CD4-positive, CD25-positive, alpha-beta regulatory T cell (primary cell): ENCODE measurements at regions not wholly inside any gene's neighbourhood (a gene's known extent, or its start where the extent isn't known, plus 50 kb on each side); places are given as distances from the start of the nearest gene placed in this dataset.

ENCODE experiments used
- ATAC-seq, 2 donors: fragments of 150-1000 bp; cut with Tn5 transposase; one replicate each; pipeline ENCODE4 v1.10.0; 2021; ENCODE audit warnings: low read depth in 2 of 2, moderate number of reproducible peaks in 2 of 2, moderate library complexity in 1 of 2
- DNase-seq, 3 donors: peaks; one replicate each; pipeline versions ENCODE4 v3.0.0 to v3.0.0-alpha.2; 2012 to 2022; ENCODE audit warnings: mixed read lengths in 1 of 3
- H3K27ac ChIP-seq: one replicate; pipeline ENCODE4 v1.7.0; 2013; ENCODE audit warnings: mild to moderate bottlenecking, low read length; ENCODE audit not compliant: insufficient read depth, poor library complexity, severe bottlenecking
- H3K27me3 ChIP-seq: one replicate; pipeline ENCODE4 v1.7.0; 2013; ENCODE audit warnings: low read length; ENCODE audit not compliant: control insufficient read depth, insufficient read depth
- H3K36me3 ChIP-seq: one replicate; pipeline ENCODE4 v1.7.0; 2013; ENCODE audit warnings: mild to moderate bottlenecking, low read length, moderate library complexity; ENCODE audit not compliant: control insufficient read depth, insufficient read depth
- H3K4me1 ChIP-seq: 2 replicates; pipeline ENCODE4 v1.7.0; 2013; ENCODE audit warnings: mild to moderate bottlenecking, low read length; ENCODE audit not compliant: insufficient read depth, control insufficient read depth, poor library complexity, severe bottlenecking
- H3K4me3 ChIP-seq: one replicate; pipeline ENCODE4 v1.7.0; 2013; ENCODE audit warnings: low read depth, mild to moderate bottlenecking, low read length, moderate library complexity
- H3K9me3 ChIP-seq, 2 experiments: 1 replicate in 1 of 2; 2 replicates in 1 of 2; pipeline ENCODE4 v1.7.0; 2013; ENCODE audit warnings: low read length in 2 of 2, mild to moderate bottlenecking in 1 of 2, moderate library complexity in 1 of 2; ENCODE audit not compliant: control insufficient read depth in 2 of 2
- H3K27ac Mint-ChIP-seq, 3 donors: one replicate each; pipeline ENCODE4 v1.8.0; 2020 to 2022; ENCODE audit warnings: mild to moderate bottlenecking in 3 of 3, mixed read lengths in 3 of 3, moderate library complexity in 2 of 3
- H3K27me3 Mint-ChIP-seq: one replicate; pipeline ENCODE4 v1.8.0; 2022; ENCODE audit warnings: mild to moderate bottlenecking, mixed read lengths
- H3K36me3 Mint-ChIP-seq: one replicate; pipeline ENCODE4 v1.8.0; 2020; ENCODE audit warnings: mixed read lengths
- H3K4me1 Mint-ChIP-seq, 4 donors: one replicate each; pipeline ENCODE4 v1.8.0; 2020 to 2022; ENCODE audit warnings: mixed read lengths in 4 of 4, mild to moderate bottlenecking in 1 of 4
- H3K4me3 Mint-ChIP-seq, 4 donors: one replicate each; pipeline ENCODE4 v1.8.0; 2020 to 2022; ENCODE audit warnings: mild to moderate bottlenecking in 4 of 4, mixed read lengths in 4 of 4, moderate library complexity in 3 of 4
- H3K9me3 Mint-ChIP-seq, 7 donors: one replicate each; pipeline ENCODE4 v1.8.0; 2020 to 2022; ENCODE audit warnings: mixed read lengths in 7 of 7, mild to moderate bottlenecking in 3 of 7, moderate library complexity in 2 of 7

DNA sequence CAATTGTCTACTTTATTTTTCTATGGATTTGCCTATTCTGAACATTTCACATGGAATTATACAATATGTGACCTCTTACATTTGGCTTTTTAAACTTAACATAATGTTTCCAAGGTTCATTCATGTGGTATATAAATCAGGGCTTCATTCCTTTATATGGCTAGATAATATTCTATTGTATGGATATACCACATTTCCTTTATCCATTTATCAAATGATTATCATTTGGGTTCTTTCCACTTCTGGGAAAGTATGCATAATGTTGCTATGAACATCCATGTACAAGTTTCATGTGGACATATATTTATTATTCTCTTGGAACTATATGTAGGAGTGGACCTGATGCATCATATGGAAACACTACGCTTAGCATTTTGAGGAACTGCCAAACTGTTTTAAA lies 99.7 kb upstream of the NCKAP5 start:
- no peaks in the 10 kb centered on the region for H3K27me3 ChIP-seq
- H3K4me1 Mint-ChIP-seq = no peaks in the 10 kb centered on the region
- H3K4me3 Mint-ChIP-seq = no peak overlapping the region
- ATAC-seq = no peak
- H3K9me3 ChIP-seq = no peaks in the 10 kb centered on the region
- peaks cover 4% of the 10 kb centered on the region for H3K27me3 Mint-ChIP-seq
- no peaks in the 10 kb centered on the region for H3K36me3 ChIP-seq
- no peak overlapping the region for H3K27ac ChIP-seq
- no peaks in the 10 kb centered on the region for H3K4me1 ChIP-seq
- no peaks in the 10 kb centered on the region for H3K36me3 Mint-ChIP-seq
- no peak overlapping the region for H3K4me3 ChIP-seq
- DNase-seq = no peak
- no peak overlapping the region for H3K27ac Mint-ChIP-seq
- H3K9me3 Mint-ChIP-seq = peaks cover 0 to 7% (median 2%) of the 10 kb centered on the region in 7 donors

DNA sequence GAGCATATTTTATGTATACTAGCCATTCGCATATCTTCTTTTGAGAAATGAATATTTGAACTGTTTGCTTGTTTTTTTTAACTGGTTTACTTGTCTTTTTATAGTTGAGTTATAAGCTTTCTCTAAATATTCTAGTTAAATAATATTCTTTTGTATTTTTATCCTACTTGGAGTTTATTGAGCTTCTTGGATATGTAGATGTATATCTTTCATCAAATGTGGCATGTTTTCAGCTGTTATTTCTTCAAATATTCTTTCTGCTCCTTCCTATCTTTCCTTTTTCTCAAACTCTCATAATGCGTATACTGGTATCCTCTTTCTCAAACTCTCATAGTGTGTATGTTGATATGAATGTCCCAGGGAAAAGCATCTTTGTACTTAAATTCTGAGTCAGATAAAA lies 100.3 kb upstream of the NCKAP5 start:
- H3K36me3 ChIP-seq = no peaks in the 10 kb centered on the region
- no peak overlapping the region for H3K27ac Mint-ChIP-seq
- H3K4me3 Mint-ChIP-seq = no peak overlapping the region
- H3K4me3 ChIP-seq = no peak overlapping the region
- H3K27me3 Mint-ChIP-seq = peaks cover 4% of the 10 kb centered on the region
- no peaks in the 10 kb centered on the region for H3K4me1 ChIP-seq
- H3K4me1 Mint-ChIP-seq = no peaks in the 10 kb centered on the region
- H3K27me3 ChIP-seq = peaks cover under 1% of the 10 kb centered on the region
- H3K9me3 Mint-ChIP-seq = peaks cover 0 to 7% (median 2%) of the 10 kb centered on the region in 7 donors
- ATAC-seq = no peak
- no peaks in the 10 kb centered on the region for H3K9me3 ChIP-seq
- H3K36me3 Mint-ChIP-seq = no peaks in the 10 kb centered on the region
- H3K27ac ChIP-seq = no peak overlapping the region
- DNase-seq = no peak

DNA sequence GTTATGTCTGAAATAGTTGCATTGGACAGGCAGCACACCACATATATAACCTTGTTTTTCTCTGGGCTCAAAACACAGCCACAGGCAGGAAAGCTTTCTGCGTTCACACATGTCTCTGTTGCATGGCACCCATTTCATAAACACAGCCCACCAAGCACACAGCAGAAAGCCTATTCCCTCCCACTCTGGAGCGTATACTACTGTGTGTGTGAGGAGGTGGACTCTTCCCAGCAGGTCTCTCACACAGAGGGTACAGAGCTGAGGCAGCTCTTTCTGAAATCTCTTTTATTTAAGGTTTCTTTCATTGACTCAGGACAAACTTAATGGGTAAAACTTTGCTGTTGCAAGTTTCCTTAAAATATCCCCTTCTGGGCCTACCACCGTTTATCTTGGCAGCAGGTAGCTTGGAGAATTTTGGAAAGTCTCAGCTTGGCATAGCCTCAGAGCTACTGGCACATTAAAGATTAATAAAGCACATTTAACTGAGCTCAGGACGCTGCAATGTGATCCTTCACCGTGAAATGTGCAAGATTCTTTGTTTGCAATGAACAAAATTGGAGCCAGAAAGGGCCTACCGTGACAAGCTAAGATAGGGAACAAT lies 105.1 kb upstream of the NCKAP5 start:
- Histone ChIP-seq H3K9me3 (no peaks in the 10 kb centered on the region), H3K27ac (no peak overlapping the region), H3K4me3 (no peak overlapping the region), H3K36me3 (no peaks in the 10 kb centered on the region), H3K4me1 (no peaks in the 10 kb centered on the region), H3K27me3 (peaks cover 3% of the 10 kb centered on the region)
- Mint-ChIP-seq H3K27me3 (peaks cover 4% of the 10 kb centered on the region), H3K4me1 (no peaks in the 10 kb centered on the region), H3K4me3 (no peak overlapping the region), H3K9me3 (peaks cover 0 to 7% (median 2%) of the 10 kb centered on the region in 7 donors), H3K27ac (no peak overlapping the region), H3K36me3 (no peaks in the 10 kb centered on the region)
- DNase-seq (no peak), ATAC-seq (no peak)

DNA sequence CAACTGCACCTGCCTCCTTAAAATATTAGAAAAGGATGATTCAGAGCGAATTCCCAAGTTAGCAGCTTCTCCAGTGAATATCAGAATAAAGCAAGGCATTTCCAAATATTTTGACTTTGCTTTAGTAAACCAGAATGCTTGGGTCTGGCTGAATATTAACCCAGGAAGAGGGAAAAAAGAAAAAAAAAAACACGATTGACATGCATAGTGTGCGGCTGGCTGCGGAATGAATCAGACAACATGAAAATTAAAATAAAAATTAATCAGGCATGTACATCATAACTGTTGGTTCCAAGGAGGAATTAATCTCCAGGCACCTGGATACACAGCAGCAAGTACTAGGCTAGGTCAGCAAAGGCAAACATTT lies 105.8 kb upstream of the NCKAP5 start:
- Histone ChIP-seq H3K27ac (no peak overlapping the region), H3K27me3 (peaks cover 3% of the 10 kb centered on the region), H3K36me3 (no peaks in the 10 kb centered on the region), H3K4me1 (no peaks in the 10 kb centered on the region), H3K4me3 (no peak overlapping the region), H3K9me3 (no peaks in the 10 kb centered on the region)
- H3K27ac Mint-ChIP-seq = no peak overlapping the region
- H3K4me1 Mint-ChIP-seq = no peaks in the 10 kb centered on the region
- DNase-seq = no peak
- no peak for ATAC-seq
- H3K36me3 Mint-ChIP-seq = no peaks in the 10 kb centered on the region
- H3K4me3 Mint-ChIP-seq = no peak overlapping the region
- no peaks in the 10 kb centered on the region for H3K27me3 Mint-ChIP-seq
- H3K9me3 Mint-ChIP-seq = peaks cover 0 to 6% (median 0%) of the 10 kb centered on the region in 7 donors

DNA sequence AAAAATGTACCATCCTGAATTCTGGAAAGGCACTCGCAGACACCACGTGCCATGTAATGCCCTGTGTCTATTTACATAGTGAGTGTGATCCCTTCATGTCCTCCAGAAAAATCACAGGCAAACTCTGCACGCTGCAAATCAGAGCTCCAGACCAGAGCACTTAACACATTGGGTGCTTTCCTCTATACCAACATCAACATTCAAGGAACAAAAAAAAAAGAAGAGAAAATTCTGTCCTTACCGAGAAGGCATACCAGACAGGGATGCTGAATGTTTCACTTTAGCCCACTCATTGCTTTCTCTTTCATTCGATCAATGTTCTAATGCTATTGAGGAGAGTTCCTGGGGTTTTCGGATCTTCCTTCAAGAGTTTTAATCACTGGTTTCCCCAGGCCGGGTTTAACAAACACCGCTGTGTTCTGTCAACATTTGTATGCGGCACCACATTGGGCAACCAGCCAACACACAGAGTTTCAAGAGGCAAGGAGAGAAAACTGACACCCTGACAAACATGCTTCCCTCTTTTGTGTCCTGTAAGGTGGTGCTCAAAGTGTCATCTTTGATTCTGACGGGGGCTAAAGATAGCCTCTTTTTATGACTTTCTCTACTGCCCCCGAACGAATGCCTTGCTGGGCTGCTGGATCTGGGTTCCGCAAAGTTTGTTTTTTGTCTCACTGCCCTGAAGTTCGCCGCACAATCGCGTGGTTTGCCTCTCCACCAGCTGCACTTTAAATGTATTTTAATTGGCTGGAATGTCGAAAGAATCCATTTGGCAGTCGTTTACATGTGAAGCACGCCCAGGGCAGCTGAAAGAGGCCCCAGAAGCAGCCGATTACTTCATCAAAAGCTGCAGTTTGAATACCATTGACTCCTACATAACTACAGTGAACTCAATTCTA lies 106.4 kb upstream of the NCKAP5 start:
- H3K36me3 ChIP-seq = no peaks in the 10 kb centered on the region
- Mint-ChIP-seq H3K4me1 (no peaks in the 10 kb centered on the region), H3K4me3 (no peak overlapping the region), H3K27ac (no peak overlapping the region), H3K9me3 (peaks cover 0 to 6% (median 0%) of the 10 kb centered on the region in 7 donors), H3K36me3 (no peaks in the 10 kb centered on the region), H3K27me3 (no peaks in the 10 kb centered on the region)
- H3K27me3 ChIP-seq = peaks cover 3% of the 10 kb centered on the region
- DNase-seq (no peak), ATAC-seq (no peak)
- no peak overlapping the region for H3K4me3 ChIP-seq
- H3K4me1 ChIP-seq = no peaks in the 10 kb centered on the region
- H3K9me3 ChIP-seq = no peaks in the 10 kb centered on the region
- H3K27ac ChIP-seq = no peak overlapping the region

DNA sequence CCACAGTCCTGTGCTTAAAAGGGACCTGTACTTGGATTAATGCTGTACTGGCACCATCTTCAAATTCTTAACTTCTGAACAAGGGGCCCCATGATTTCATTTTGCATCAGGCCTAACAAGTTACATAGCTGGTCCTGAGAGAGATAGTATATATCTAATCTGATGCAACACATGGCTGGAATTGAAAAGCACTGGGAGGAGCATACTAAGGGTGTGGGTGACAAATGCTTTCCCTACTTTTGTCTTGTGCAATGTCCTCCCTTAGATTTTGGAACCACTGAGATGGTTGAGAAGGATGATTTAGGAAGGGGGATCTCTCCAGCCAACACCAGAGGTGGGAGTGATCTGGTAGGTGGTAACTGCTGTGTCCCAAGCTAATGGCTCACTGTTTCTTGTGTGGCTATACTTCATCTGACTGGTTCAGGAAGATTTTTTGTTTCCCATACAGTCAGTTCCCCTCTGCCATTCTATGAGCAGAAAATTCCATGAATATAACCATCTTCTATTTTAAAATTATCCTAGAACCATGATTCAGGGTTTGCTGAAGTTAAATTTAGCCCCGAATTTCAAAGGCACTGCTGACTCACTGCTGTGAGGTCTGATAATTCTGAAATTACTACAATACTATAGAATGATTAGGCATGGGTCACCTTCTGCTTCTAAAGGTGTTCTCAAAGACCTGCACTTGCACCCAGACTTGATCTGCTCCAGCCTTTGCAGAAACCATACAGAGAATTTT lies 108.3 kb upstream of the NCKAP5 start:
- Histone ChIP-seq H3K9me3 (no peaks in the 10 kb centered on the region), H3K4me1 (no peaks in the 10 kb centered on the region), H3K36me3 (no peaks in the 10 kb centered on the region), H3K27me3 (peaks cover 3% of the 10 kb centered on the region), H3K4me3 (no peak overlapping the region), H3K27ac (no peak overlapping the region)
- DNase-seq = no peak
- Mint-ChIP-seq H3K4me1 (no peaks in the 10 kb centered on the region), H3K36me3 (no peaks in the 10 kb centered on the region), H3K27ac (no peak overlapping the region), H3K4me3 (no peak overlapping the region), H3K27me3 (no peaks in the 10 kb centered on the region), H3K9me3 (peaks cover 0 to 8% (median 0%) of the 10 kb centered on the region in 7 donors)
- no peak for ATAC-seq

DNA sequence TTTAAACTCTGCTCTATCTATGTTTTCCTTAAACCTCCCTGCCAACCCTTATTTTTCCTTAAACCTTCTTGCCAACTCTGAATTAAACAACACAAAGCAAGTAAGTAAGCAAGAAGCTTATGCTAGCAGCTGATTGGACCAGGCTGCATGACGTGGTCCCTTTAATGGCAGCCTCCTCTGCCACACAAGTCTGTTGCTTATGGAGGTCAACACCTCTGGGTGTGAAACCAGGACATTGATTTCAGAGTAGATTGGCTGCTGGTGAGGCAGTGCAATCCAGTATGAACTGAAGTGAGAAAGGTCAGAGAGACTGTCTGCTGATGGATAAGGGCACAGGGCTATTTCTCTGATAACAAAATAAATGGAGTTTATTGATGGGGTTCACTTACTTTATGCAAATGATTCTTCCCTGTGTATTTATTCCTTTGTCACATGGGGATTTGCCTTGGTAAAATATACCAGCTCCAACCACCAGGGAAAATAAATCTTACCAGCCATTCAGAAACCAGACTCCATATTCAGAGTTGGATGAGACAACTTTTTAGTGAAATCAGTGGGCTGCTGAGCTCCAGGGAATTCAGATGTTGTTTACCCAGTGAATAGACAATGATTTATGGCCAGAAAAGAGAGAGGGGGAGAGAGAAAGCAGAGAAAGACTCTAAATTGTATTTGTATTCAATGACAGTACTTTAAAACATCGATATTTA lies 112.2 kb upstream of the NCKAP5 start:
- no peak overlapping the region for H3K27ac Mint-ChIP-seq
- Histone ChIP-seq H3K4me1 (no peaks in the 10 kb centered on the region), H3K27ac (no peak overlapping the region), H3K9me3 (no peaks in the 10 kb centered on the region), H3K36me3 (no peaks in the 10 kb centered on the region), H3K27me3 (no peaks in the 10 kb centered on the region), H3K4me3 (no peak overlapping the region)
- no peaks in the 10 kb centered on the region for H3K4me1 Mint-ChIP-seq
- peaks cover 0 to 8% (median 2%) of the 10 kb centered on the region in 7 donors for H3K9me3 Mint-ChIP-seq
- no peak for DNase-seq
- no peak for ATAC-seq
- no peaks in the 10 kb centered on the region for H3K36me3 Mint-ChIP-seq
- H3K4me3 Mint-ChIP-seq = no peak overlapping the region
- H3K27me3 Mint-ChIP-seq = no peaks in the 10 kb centered on the region
